Skeletal muscle satellite cell (primary cell): ENCODE measurements at regions not wholly inside any gene's neighbourhood (a gene's known extent, or its start where the extent isn't known, plus 50 kb on each side); places are given as distances from the start of the nearest gene placed in this dataset.

ENCODE experiments used
- H3K27me3 ChIP-seq: 2 replicates; pipeline ENCODE4 v1.7.0; 2013; ENCODE audit warnings: low read length; ENCODE audit not compliant: control insufficient read depth, insufficient read depth
- H3K36me3 ChIP-seq: 2 replicates; pipeline ENCODE4 v1.7.0; 2013; ENCODE audit warnings: mild to moderate bottlenecking, control low read depth, low read length; ENCODE audit not compliant: insufficient read depth
- H3K4me1 ChIP-seq: 2 replicates; pipeline ENCODE4 v1.7.0; 2013; ENCODE audit warnings: low read length; ENCODE audit not compliant: control insufficient read depth, insufficient read depth
- H3K4me2 ChIP-seq: 2 replicates; pipeline ENCODE4 v1.7.0; 2013; ENCODE audit warnings: mild to moderate bottlenecking, low read length
- H3K4me3 ChIP-seq: 2 replicates; pipeline ENCODE4 v1.7.0; 2013; ENCODE audit warnings: low read length
- H3K9ac ChIP-seq: 2 replicates; pipeline ENCODE4 v1.7.0; 2013; ENCODE audit warnings: mild to moderate bottlenecking, low read depth, low read length, moderate library complexity
- H3K9me3 ChIP-seq: replicated peaks from 2 replicates; pipeline ENCODE4 v1.7.0; 2013; ENCODE audit warnings: mild to moderate bottlenecking, control low read depth, low read length

DNA sequence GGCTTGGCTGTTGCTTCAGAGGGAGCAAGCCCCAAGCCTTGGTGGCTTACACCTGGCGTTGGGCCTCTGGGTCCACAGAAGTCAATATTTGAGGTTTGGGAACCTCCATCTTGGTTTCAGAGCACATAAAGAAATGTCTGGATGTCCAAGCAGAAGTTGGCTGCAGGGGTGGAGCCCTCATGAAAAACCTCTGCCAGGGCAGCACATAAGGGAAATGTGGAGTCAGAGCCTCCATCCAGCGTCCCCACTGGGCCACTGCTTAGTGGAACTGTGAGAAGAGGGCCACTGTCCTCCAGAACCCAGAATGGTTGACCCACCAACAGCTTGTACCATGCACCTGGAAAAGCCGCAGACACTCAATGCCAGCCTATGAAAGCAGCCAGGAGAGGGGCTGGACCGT is 573.5 kb upstream of the ZWINT start:
- Histone ChIP-seq H3K4me1 (no peaks in the 10 kb centered on the region), H3K9ac (no peak overlapping the region), H3K9me3 (no peaks in the 10 kb centered on the region), H3K36me3 (no peaks in the 10 kb centered on the region), H3K4me2 (no peak overlapping the region), H3K27me3 (no peaks in the 10 kb centered on the region), H3K4me3 (no peak overlapping the region)

DNA sequence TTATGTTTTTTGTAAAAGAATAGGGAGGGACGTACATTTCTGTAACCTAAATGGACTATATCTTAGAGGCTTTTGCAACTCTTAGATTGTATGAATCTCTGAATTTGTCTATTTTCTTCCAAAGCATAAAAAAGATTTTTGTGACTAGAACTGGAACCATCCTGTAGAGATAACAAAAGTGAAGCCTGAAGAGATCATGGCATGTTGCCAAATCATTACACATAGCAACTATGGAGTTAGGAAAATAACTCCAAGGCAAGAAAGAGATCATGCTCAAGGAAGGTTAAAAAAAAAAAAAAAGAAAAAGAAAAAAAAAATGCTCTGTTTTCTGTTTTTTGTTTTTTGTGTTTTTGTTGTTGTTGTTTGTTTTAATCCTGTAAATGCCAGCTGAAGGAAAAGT is 567.7 kb upstream of the ZWINT start:
- Histone ChIP-seq H3K9me3 (peaks cover 3% of the 10 kb centered on the region), H3K9ac (no peak overlapping the region), H3K4me1 (no peaks in the 10 kb centered on the region), H3K4me3 (no peak overlapping the region), H3K4me2 (no peak overlapping the region), H3K27me3 (no peaks in the 10 kb centered on the region), H3K36me3 (no peaks in the 10 kb centered on the region)

DNA sequence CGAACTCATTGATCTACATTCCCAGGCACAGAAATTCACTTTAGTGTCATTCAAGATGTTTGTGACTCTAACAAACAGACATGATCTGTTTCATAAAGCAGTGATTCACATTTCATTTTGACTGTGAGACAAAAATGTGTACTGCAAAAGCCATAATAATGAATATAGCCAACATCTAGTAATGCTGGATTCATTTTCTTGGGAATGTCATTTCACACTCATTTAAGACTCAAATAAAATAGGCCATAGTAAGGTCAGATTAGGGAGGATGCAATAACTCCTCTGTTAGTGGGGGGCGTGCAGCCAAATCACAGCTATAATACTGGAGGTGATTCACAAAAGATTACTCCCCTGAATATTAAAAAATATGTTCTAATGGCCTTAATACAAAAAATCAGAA is 566.6 kb upstream of the ZWINT start:
- no peaks in the 10 kb centered on the region for H3K36me3 ChIP-seq
- peaks cover 3% of the 10 kb centered on the region for H3K9me3 ChIP-seq
- H3K9ac ChIP-seq, result no peak overlapping the region
- H3K4me2 ChIP-seq, result no peak overlapping the region
- no peaks in the 10 kb centered on the region for H3K4me1 ChIP-seq
- no peaks in the 10 kb centered on the region for H3K27me3 ChIP-seq
- no peak overlapping the region for H3K4me3 ChIP-seq

DNA sequence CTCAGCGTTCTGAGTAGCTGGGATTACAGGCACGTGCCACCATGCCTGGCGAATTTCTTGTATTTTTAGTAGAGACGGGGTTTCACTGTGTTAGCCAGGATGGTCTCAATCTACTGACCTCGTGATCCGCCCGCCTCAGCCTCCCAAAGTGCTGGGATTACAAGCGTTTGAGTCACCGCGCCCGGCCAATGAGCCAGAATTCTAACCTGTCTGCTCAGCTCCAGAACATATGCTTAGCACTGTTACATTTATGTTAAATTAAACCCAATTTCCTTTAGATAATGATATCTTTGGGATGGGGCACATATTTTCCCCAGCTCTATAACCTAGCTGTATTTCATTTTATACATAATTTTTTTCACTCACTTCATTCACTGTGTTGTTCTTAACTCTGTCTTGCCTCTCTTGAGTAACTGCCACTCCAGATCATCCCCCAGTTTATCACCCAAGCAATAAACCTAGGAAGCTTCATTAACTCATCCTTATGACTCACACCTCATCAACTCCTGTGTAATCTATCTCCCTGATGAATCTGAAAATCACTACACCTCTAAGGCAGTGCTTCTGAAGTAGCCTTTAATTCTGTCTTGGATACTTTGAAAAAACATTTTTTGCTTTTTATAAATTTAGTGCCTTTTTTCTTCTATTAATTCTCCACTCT is 559.7 kb upstream of the ZWINT start:
- H3K4me2 ChIP-seq, result no peak overlapping the region
- H3K27me3 ChIP-seq, result no peaks in the 10 kb centered on the region
- H3K9me3 ChIP-seq, result peaks cover 3% of the 10 kb centered on the region
- H3K9ac ChIP-seq, result no peak overlapping the region
- H3K4me3 ChIP-seq, result no peak overlapping the region
- H3K36me3 ChIP-seq, result no peaks in the 10 kb centered on the region
- H3K4me1 ChIP-seq, result no peaks in the 10 kb centered on the region

DNA sequence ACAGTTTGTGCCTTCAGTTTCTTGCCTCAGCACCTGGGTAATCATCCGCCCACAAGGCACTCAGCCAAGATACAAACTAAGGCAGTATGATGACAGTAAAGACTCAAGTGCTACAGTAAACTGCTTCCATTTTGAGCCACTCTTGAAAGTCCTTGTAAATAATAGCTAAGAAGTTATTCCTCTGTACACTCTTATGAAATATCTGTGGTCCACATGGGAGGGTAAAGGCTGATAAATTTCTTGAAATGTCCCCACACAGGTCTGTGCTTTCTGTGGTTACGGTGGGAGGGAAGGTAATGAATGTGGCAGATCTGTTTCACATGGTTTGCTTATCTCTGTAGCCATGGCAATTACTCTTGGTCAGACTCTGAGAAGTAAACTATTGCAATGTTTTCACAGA is 551.0 kb upstream of the ZWINT start:
- no peak overlapping the region for H3K9ac ChIP-seq
- no peaks in the 10 kb centered on the region for H3K4me1 ChIP-seq
- H3K36me3 ChIP-seq, result no peaks in the 10 kb centered on the region
- H3K9me3 ChIP-seq, result no peaks in the 10 kb centered on the region
- no peak overlapping the region for H3K4me3 ChIP-seq
- no peak overlapping the region for H3K4me2 ChIP-seq
- no peaks in the 10 kb centered on the region for H3K27me3 ChIP-seq

DNA sequence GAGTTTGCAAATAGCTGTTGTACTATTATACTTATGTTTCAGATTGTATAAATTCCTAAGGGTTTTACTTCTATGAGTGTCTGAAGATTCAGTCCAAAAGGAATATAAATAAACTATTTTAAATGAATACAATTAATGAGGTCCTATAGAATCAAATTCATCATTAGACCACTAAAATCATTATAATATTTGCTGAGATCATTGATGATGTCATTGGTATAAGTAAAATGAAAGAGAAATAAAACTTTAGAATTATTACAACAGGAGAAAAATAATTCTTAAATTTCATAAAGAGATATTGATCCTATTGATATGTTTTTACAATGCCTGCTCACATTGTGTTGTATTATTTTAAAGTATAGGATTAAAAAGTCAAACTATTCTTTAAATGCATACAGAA is 544.0 kb upstream of the ZWINT start:
- Histone ChIP-seq H3K9ac (no peak overlapping the region), H3K4me2 (no peak overlapping the region), H3K4me3 (no peak overlapping the region), H3K9me3 (no peaks in the 10 kb centered on the region), H3K36me3 (no peaks in the 10 kb centered on the region), H3K4me1 (no peaks in the 10 kb centered on the region), H3K27me3 (no peaks in the 10 kb centered on the region)

DNA sequence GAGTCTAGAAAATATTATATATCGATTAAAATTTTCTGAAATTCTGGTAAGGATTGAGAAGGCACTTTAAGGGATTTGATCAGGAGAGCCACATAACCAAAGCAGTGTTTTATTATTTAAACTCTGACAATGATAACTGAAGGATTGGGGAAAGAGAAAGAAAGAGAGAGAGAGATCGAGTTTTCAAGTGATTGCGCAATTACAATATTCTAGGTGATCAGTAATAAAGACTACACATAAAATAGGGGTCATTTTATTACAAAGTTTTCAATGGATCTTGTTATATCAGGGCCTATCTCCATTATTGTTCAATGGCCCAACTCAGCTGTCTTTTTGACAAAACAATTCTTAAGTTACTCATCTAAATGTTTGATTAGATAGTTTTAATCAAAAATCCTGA is 541.5 kb upstream of the ZWINT start:
- Histone ChIP-seq H3K4me2 (no peak overlapping the region), H3K27me3 (no peaks in the 10 kb centered on the region), H3K4me1 (no peaks in the 10 kb centered on the region), H3K36me3 (no peaks in the 10 kb centered on the region), H3K9ac (no peak overlapping the region), H3K9me3 (no peaks in the 10 kb centered on the region), H3K4me3 (no peak overlapping the region)

DNA sequence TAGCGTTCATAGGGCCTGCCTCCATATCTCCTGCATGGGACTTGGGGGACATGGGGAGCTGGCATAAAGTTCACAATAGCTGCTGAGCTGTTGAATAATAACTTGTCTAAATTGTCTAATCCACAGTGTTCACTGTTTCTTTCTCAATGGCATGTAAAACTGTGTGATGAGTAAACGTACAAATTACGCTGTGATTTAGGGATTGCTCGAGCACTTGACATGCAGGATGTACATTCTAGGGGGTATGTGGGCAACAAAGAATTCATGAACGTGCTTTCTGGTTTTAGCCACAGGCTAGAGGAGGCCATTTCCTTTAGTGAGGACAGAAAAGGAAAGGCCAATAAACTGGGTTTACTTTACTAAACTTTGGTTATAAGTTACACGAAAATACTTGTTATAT is 534.2 kb upstream of the ZWINT start:
- H3K4me1 ChIP-seq, result no peaks in the 10 kb centered on the region
- no peaks in the 10 kb centered on the region for H3K27me3 ChIP-seq
- no peak overlapping the region for H3K9ac ChIP-seq
- no peaks in the 10 kb centered on the region for H3K36me3 ChIP-seq
- H3K4me2 ChIP-seq, result no peak overlapping the region
- H3K4me3 ChIP-seq, result no peak overlapping the region
- no peaks in the 10 kb centered on the region for H3K9me3 ChIP-seq

DNA sequence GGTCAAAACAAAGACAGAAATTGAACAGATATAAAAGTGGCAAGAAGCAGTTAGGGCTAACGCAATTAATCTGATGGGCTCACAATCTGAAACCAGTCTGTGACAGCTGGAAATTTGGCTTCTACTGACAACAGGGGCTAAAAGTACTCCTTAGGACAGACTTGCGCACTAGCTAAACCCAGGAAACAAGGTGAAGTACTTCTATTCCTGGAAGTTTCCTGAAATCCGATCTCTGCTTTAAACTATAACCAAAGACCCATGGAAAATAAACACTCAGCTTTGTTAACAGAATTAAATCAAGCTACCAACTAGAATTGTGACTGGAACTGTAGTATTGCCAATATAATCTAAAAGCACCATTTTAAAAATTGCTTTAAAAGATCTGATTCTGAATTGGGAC is 520.2 kb upstream of the ZWINT start:
- Histone ChIP-seq H3K9ac (no peak overlapping the region), H3K4me1 (no peaks in the 10 kb centered on the region), H3K36me3 (no peaks in the 10 kb centered on the region), H3K4me3 (no peak overlapping the region), H3K9me3 (peaks cover 5% of the 10 kb centered on the region), H3K4me2 (no peak overlapping the region), H3K27me3 (no peaks in the 10 kb centered on the region)

DNA sequence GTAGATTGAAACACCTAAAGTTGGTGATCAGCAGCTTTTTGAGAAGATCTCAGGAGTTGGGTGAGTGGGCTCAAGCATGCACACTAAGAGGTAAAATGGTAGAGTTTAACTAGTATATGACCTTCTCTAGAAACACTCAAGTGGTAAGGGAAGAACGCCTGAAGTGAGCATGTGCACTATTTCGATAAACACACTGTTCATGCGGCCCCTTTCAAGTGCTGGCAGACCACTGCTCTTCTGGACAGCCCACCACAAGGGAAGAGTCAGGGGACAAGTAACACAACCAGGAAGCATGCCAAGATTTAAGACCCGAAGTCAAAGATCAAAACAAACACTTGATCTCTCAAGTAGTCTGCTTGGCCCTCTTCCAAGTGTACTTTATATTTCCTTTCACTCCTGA is 519.5 kb upstream of the ZWINT start:
- no peak overlapping the region for H3K4me2 ChIP-seq
- no peaks in the 10 kb centered on the region for H3K4me1 ChIP-seq
- peaks cover 8% of the 10 kb centered on the region for H3K9me3 ChIP-seq
- no peak overlapping the region for H3K4me3 ChIP-seq
- no peaks in the 10 kb centered on the region for H3K27me3 ChIP-seq
- H3K9ac ChIP-seq, result no peak overlapping the region
- no peaks in the 10 kb centered on the region for H3K36me3 ChIP-seq

DNA sequence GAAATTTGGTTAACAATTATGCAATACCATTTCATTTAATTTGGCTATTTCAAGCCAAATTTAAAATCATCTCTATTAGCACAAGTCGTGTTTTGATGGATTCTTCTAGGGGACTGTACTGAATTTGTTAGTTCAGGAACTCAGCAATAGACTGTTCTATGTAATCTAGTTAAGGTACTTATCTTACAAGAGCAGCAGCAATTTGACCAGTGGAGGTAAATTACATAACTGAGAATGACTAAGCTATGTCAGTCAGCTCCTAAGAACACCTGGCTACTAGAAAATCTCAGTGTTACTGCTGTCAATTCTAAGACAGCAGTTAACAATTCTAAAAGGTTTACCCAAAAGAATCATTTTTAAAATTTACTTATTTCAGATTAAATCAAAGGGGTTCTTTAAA is 513.9 kb upstream of the ZWINT start:
- Histone ChIP-seq H3K27me3 (no peaks in the 10 kb centered on the region), H3K36me3 (no peaks in the 10 kb centered on the region), H3K9ac (no peak overlapping the region), H3K4me1 (no peaks in the 10 kb centered on the region), H3K4me3 (no peak overlapping the region), H3K4me2 (no peak overlapping the region), H3K9me3 (peaks cover 3% of the 10 kb centered on the region)

DNA sequence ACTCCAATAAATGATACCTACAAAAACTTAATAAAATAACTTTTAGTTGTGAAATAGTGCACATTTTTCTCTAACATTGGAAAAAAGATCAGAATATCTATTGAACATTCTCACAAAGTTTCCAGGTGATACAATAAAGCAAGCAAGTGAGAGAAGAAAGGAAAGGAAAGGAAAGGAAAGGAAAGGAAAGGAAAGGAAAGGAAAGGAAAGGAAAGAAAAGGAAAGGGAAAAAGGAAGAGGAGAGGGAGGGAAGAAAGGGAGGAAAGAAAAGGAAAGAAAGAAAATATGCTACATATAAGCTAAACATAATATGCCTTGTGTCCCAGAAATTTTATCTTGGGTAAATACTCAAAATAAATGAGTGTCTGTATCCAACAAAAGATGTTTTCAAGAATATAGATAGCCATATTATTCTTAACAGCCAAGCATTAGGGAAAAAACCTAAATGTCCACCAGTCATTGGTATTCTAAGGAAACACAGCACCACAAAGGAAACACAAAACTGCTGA is 510.2 kb upstream of the ZWINT start:
- Histone ChIP-seq H3K36me3 (no peaks in the 10 kb centered on the region), H3K4me2 (no peak overlapping the region), H3K9ac (no peak overlapping the region), H3K4me1 (no peaks in the 10 kb centered on the region), H3K27me3 (no peaks in the 10 kb centered on the region), H3K9me3 (peaks cover 3% of the 10 kb centered on the region), H3K4me3 (no peak overlapping the region)
